ENCODE measurements at regions not wholly inside any gene's neighbourhood (a gene's known extent, or its start where the extent isn't known, plus 50 kb on each side); places are given as distances from the start of the nearest gene placed in this dataset.

GRCh38 chr5:154593796-154594195 lies 115.8 kb upstream of the HAND1 start:
- no peak overlapping the region for H3K27ac ChIP-seq (ENCODE audit: insufficient read depth, low read depth, low read length)
- no peaks in the 10 kb centered on the region for H3K4me1 ChIP-seq (ENCODE audit: control insufficient read depth, extremely low read depth, insufficient read depth, low read length)
- dilution Hi-C loops (cut with MboI; ENCODE audit: extremely low pct_ligation_motif_present, low sequenced_read_pairs) = no loop called here
- no peak overlapping the region for H3K9ac ChIP-seq (replicated peaks; ENCODE audit: extremely low read depth, insufficient read depth, low read length)
- no peak for TF ChIP-seq MAX (IDR thresholded peaks at IDR 0.05; ENCODE audit: insufficient read depth, insufficient read length)
- no peak for TF ChIP-seq POLR2A (IDR thresholded peaks at IDR 0.05; ENCODE audit: low read depth, low read length)
- TF ChIP-seq CTCF (IDR thresholded peaks at IDR 0.05; ENCODE audit: extremely low read depth in 1 of 2, insufficient read depth in 1 of 2, low read depth in 1 of 2, low read length in 2 of 2) = no peak
- TF ChIP-seq EZH2 (IDR thresholded peaks at IDR 0.05; ENCODE audit: borderline replicate concordance, low read depth, low read length, severe bottlenecking) = no peak
- TF ChIP-seq JUN (IDR thresholded peaks at IDR 0.05; ENCODE audit: borderline replicate concordance, insufficient read depth, insufficient read length, low read depth) = no peak
- TF ChIP-seq FOS (IDR thresholded peaks at IDR 0.05; ENCODE audit: borderline replicate concordance, insufficient read depth, low read length) = no peak
- TF ChIP-seq GATA2 (IDR thresholded peaks at IDR 0.05; ENCODE audit: insufficient read depth, insufficient read length, low read depth, low read length) = no peak
- no peak for TF ChIP-seq POLR2AphosphoS5 (IDR thresholded peaks at IDR 0.05; ENCODE audit: insufficient read depth, low read depth, low read length)
- TF ChIP-seq MYC (IDR thresholded peaks at IDR 0.05; ENCODE audit: low read depth, low read length) = no peak
- no peaks in the 10 kb centered on the region for H3K36me3 ChIP-seq (ENCODE audit: control insufficient read depth in 2 of 2, extremely low read depth in 1 of 2, insufficient read depth in 2 of 2, low read length in 2 of 2)
- H2AFZ ChIP-seq (ENCODE audit: low read depth, low read length) = no peak overlapping the region
- H3K4me2 ChIP-seq (ENCODE audit: insufficient read depth, low read length) = no peak overlapping the region
- intact Hi-C loops (cut with micrococcal nuclease) = no loop called here
- no TSS peak for BruUV-seq (replicated peaks)
- H3K79me2 ChIP-seq (ENCODE audit: control insufficient read depth, insufficient read depth, low read length) = no peaks in the 10 kb centered on the region
- H3K27me3 ChIP-seq (ENCODE audit: control insufficient read depth in 2 of 2, insufficient read depth in 2 of 2, low read length in 2 of 2) = no peaks in the 10 kb centered on the region
- H3K9me1 ChIP-seq (replicated peaks; ENCODE audit: control insufficient read depth, extremely low read depth, insufficient read depth, low read length) = no peaks in the 10 kb centered on the region
- no peaks in the 10 kb centered on the region for H4K20me1 ChIP-seq (replicated peaks; ENCODE audit: control insufficient read depth, extremely low read depth, insufficient read depth, low read length)
- FAIRE-seq (no peak), DNase-seq (ENCODE audit: low read depth, low spot score) (no peak)
- H3K9me3 ChIP-seq (replicated peaks; ENCODE audit: control insufficient read depth, insufficient read depth, low read length) = no peaks in the 10 kb centered on the region
- no peak overlapping the region for H3K4me3 ChIP-seq (replicated peaks in 1 of 3; ENCODE audit: insufficient read depth in 1 of 3, low read depth in 1 of 3, low read length in 3 of 3)
- CTCF ChIA-PET = no interaction called here
- POLR2A ChIA-PET = no interaction called here

All from endothelial cell of umbilical vein (primary cell).